ENCODE measurements at regions not wholly inside any gene's neighbourhood (a gene's known extent, or its start where the extent isn't known, plus 50 kb on each side); places are given as distances from the start of the nearest gene placed in this dataset.

GRCh38 chr2:160680974-160681373 is 187.4 kb upstream of the RBMS1 start:
- no peak for TF ChIP-seq CTCF (IDR thresholded peaks at IDR 0.05; ENCODE audit: insufficient read depth, low read length, poor library complexity, severe bottlenecking)
- Histone ChIP-seq H3K4me3 (replicated peaks; ENCODE audit: low read depth, low read length) (no peak overlapping the region), H3K27me3 (replicated peaks; ENCODE audit: control insufficient read depth, insufficient read depth, low read length) (no peaks in the 10 kb centered on the region), H3K36me3 (ENCODE audit: control insufficient read depth, insufficient read depth, low read length) (no peaks in the 10 kb centered on the region)
- DNase-seq (ENCODE audit: extremely low read depth, insufficient read length), result no peak

- Histone ChIP-seq H3K36me3 (ENCODE audit: control insufficient read depth, insufficient read depth, low read length) (no peaks in the 10 kb centered on the region), H3K4me3 (replicated peaks; ENCODE audit: low read depth, low read length) (no peak overlapping the region), H3K27me3 (replicated peaks; ENCODE audit: control insufficient read depth, insufficient read depth, low read length) (no peaks in the 10 kb centered on the region)
- DNase-seq (ENCODE audit: extremely low read depth, insufficient read length), result no peak
- no peak for TF ChIP-seq CTCF (IDR thresholded peaks at IDR 0.05; ENCODE audit: insufficient read depth, low read length, poor library complexity, severe bottlenecking)
These were observed 189.6 kb upstream of the RBMS1 start for GRCh38 chr2:160683206-160683605.

- DNase-seq (ENCODE audit: extremely low read depth, insufficient read length), result no peak
- Histone ChIP-seq H3K36me3 (ENCODE audit: control insufficient read depth, insufficient read depth, low read length) (no peaks in the 10 kb centered on the region), H3K4me3 (replicated peaks; ENCODE audit: low read depth, low read length) (no peak overlapping the region), H3K27me3 (replicated peaks; ENCODE audit: control insufficient read depth, insufficient read depth, low read length) (no peaks in the 10 kb centered on the region)
- no peak for TF ChIP-seq CTCF (IDR thresholded peaks at IDR 0.05; ENCODE audit: insufficient read depth, low read length, poor library complexity, severe bottlenecking)
These were observed 194.0 kb upstream of the RBMS1 start for GRCh38 chr2:160687629-160688028.

- no peaks in the 10 kb centered on the region for H3K36me3 ChIP-seq (ENCODE audit: control insufficient read depth, insufficient read depth, low read length)
- no peaks in the 10 kb centered on the region for H3K27me3 ChIP-seq (replicated peaks; ENCODE audit: control insufficient read depth, insufficient read depth, low read length)
- DNase-seq (ENCODE audit: extremely low read depth, insufficient read length), result no peak
- TF ChIP-seq CTCF (IDR thresholded peaks at IDR 0.05; ENCODE audit: insufficient read depth, low read length, poor library complexity, severe bottlenecking), result no peak
- no peak overlapping the region for H3K4me3 ChIP-seq (replicated peaks; ENCODE audit: low read depth, low read length)
These were observed 195.8 kb upstream of the RBMS1 start for GRCh38 chr2:160689441-160689840.

GRCh38 chr2:160694221-160694620 is 200.6 kb upstream of the RBMS1 start:
- TF ChIP-seq CTCF (IDR thresholded peaks at IDR 0.05; ENCODE audit: insufficient read depth, low read length, poor library complexity, severe bottlenecking), result no peak
- DNase-seq (ENCODE audit: extremely low read depth, insufficient read length), result no peak
- no peaks in the 10 kb centered on the region for H3K27me3 ChIP-seq (replicated peaks; ENCODE audit: control insufficient read depth, insufficient read depth, low read length)

GRCh38 chr2:160694631-160695030 is 201.0 kb upstream of the RBMS1 start:
- H3K4me3 ChIP-seq (replicated peaks; ENCODE audit: low read depth, low read length), result no peak overlapping the region
- no peak for DNase-seq (ENCODE audit: extremely low read depth, insufficient read length)
- no peaks in the 10 kb centered on the region for H3K36me3 ChIP-seq (ENCODE audit: control insufficient read depth, insufficient read depth, low read length)
- TF ChIP-seq CTCF (IDR thresholded peaks at IDR 0.05; ENCODE audit: insufficient read depth, low read length, poor library complexity, severe bottlenecking), result no peak
- H3K27me3 ChIP-seq (replicated peaks; ENCODE audit: control insufficient read depth, insufficient read depth, low read length), result no peaks in the 10 kb centered on the region

More at GRCh38 chr2:160694221-160694620, 200.6 kb upstream of the RBMS1 start:
- no peaks in the 10 kb centered on the region for H3K36me3 ChIP-seq (ENCODE audit: control insufficient read depth, insufficient read depth, low read length)
- no peak overlapping the region for H3K4me3 ChIP-seq (replicated peaks; ENCODE audit: low read depth, low read length)
